Activated CD8-positive, alpha-beta memory T cell treated with anti-CD3 and anti-CD28 coated beads, Interleukin-2, amount 50 U/mL, for 1 hour (primary cell): ENCODE measurements at regions not wholly inside any gene's neighbourhood (a gene's known extent, or its start where the extent isn't known, plus 50 kb on each side); places are given as distances from the start of the nearest gene placed in this dataset.
"Not testable (repeated sequence)": the region's sequence is repeated elsewhere in the genome, so short reads cannot be mapped to it uniquely, and the experiment has no call there.

Experiments used
- DNase-seq: peaks from one replicate; pipeline ENCODE4 v3.0.0-alpha.2; 2020; ENCODE audit errors: extremely low read depth

GRCh38 chr2:121818546-121818945 lies 63.1 kb downstream of the TSN start:
- no peak for DNase-seq

GRCh38 chr2:121819846-121820245 lies 64.4 kb downstream of the TSN start:
- DNase-seq: no peak

GRCh38 chr2:121821476-121822158 lies 66.2 kb downstream of the TSN start:
- no peak for DNase-seq

- DNase-seq: no peak
Measured at GRCh38 chr2:121824264-121824663, 68.8 kb downstream of the TSN start.

- DNase-seq: no peak
Measured at GRCh38 chr2:121825003-121825950, 69.8 kb downstream of the TSN start.

- DNase-seq: no peak
Measured at GRCh38 chr2:121826036-121826435, 70.6 kb downstream of the TSN start.

- no peak for DNase-seq
Measured at GRCh38 chr2:121828281-121828731, 72.9 kb downstream of the TSN start.

GRCh38 chr2:121830809-121831208 lies 75.4 kb downstream of the TSN start:
- DNase-seq: no peak

GRCh38 chr2:121831841-121832240 lies 76.4 kb downstream of the TSN start:
- DNase-seq: no peak

- no peak for DNase-seq
Measured at GRCh38 chr2:121832412-121833357, 77.2 kb downstream of the TSN start.

- no peak for DNase-seq
Measured at GRCh38 chr2:121833358-121833723, 77.9 kb downstream of the TSN start.

GRCh38 chr2:121836611-121837010 lies 81.2 kb downstream of the TSN start:
- no peak for DNase-seq

GRCh38 chr2:121837591-121837990 lies 82.1 kb downstream of the TSN start:
- DNase-seq: no peak

GRCh38 chr2:121838551-121838950 lies 83.1 kb downstream of the TSN start:
- DNase-seq: no peak

- DNase-seq: no peak
Measured at GRCh38 chr2:121839584-121839983, 84.1 kb downstream of the TSN start.

GRCh38 chr2:121849236-121849635 lies 93.8 kb downstream of the TSN start:
- DNase-seq: no peak

- not testable (repeated sequence) for DNase-seq
Measured at GRCh38 chr2:121853149-121853548, 97.7 kb downstream of the TSN start.

GRCh38 chr2:121855510-121855909 lies 100.1 kb downstream of the TSN start:
- no peak for DNase-seq

- no peak for DNase-seq
Measured at GRCh38 chr2:121856360-121856759, 100.9 kb downstream of the TSN start.

GRCh38 chr2:121858369-121858768 lies 102.9 kb downstream of the TSN start:
- no peak for DNase-seq

GRCh38 chr2:121858847-121859246 lies 103.4 kb downstream of the TSN start:
- no peak for DNase-seq
